ENCODE measurements at regions not wholly inside any gene's neighbourhood (a gene's known extent, or its start where the extent isn't known, plus 50 kb on each side); places are given as distances from the start of the nearest gene placed in this dataset.

DNA sequence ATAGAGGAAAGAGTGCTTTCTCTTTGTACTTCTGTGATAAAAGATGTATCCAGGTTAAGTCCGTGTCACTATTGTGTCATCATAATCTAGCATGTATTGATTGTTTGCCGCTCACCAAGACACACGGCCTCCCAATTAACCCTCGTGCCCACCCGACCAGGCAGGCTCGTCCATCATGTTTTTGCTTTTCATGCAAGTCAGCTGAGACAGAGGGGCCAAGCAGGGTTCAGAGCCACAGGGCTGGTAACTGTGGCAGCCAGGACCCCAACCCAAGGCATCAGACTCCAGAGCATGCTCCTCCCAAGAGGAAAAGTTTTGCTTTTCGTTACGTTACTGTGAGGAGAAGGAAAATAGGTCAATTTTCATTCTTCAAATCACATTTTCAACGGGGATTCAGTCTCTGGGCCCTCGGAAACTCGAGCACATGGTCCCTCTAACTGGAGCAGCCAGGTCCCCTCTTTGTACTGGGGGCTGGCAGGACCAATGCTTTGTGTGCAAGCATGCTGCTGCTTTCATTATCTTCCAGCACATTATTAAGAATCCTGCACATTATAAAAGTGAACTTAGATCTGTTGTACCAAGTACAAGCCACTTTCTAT is 161.1 kb upstream of the TOPAZ1 start:
- TF ChIP-seq, protein P1, sequence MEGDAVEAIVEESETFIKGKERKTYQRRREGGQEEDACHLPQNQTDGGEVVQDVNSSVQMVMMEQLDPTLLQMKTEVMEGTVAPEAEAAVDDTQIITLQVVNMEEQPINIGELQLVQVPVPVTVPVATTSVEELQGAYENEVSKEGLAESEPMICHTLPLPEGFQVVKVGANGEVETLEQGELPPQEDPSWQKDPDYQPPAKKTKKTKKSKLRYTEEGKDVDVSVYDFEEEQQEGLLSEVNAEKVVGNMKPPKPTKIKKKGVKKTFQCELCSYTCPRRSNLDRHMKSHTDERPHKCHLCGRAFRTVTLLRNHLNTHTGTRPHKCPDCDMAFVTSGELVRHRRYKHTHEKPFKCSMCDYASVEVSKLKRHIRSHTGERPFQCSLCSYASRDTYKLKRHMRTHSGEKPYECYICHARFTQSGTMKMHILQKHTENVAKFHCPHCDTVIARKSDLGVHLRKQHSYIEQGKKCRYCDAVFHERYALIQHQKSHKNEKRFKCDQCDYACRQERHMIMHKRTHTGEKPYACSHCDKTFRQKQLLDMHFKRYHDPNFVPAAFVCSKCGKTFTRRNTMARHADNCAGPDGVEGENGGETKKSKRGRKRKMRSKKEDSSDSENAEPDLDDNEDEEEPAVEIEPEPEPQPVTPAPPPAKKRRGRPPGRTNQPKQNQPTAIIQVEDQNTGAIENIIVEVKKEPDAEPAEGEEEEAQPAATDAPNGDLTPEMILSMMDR (conservative IDR thresholded peaks at IDR 0.05 in 1 of 2, IDR thresholded peaks at IDR 0.05 in 1 of 2; ENCODE audit: extremely low read depth in 1 of 2, insufficient read depth in 1 of 2, low read depth in 1 of 2, low read length in 2 of 2), result no peak
- no peak for TF ChIP-seq EZH2 (IDR thresholded peaks at IDR 0.05; ENCODE audit: borderline replicate concordance, low read length)

Measured in mammary epithelial cell (primary cell).